ENCODE measurements at regions not wholly inside any gene's neighbourhood (a gene's known extent, or its start where the extent isn't known, plus 50 kb on each side); places are given as distances from the start of the nearest gene placed in this dataset.

GRCh38 chr3:1578124-1578806, 485.4 kb downstream of the CNTN6 start:
- DNase-seq (ENCODE audit: low read depth) = no peak
- no peak for TF ChIP-seq CTCF (IDR thresholded peaks at IDR 0.05; ENCODE audit: insufficient read depth, low read length)
- H3K4me3 ChIP-seq (ENCODE audit: low read depth, low read length) = no peak overlapping the region

GRCh38 chr3:1583044-1583443, 490.2 kb downstream of the CNTN6 start:
- no peak overlapping the region for H3K4me3 ChIP-seq (ENCODE audit: low read depth, low read length)
- DNase-seq (ENCODE audit: low read depth) = no peak
- no peak for TF ChIP-seq CTCF (IDR thresholded peaks at IDR 0.05; ENCODE audit: insufficient read depth, low read length)

DNA sequence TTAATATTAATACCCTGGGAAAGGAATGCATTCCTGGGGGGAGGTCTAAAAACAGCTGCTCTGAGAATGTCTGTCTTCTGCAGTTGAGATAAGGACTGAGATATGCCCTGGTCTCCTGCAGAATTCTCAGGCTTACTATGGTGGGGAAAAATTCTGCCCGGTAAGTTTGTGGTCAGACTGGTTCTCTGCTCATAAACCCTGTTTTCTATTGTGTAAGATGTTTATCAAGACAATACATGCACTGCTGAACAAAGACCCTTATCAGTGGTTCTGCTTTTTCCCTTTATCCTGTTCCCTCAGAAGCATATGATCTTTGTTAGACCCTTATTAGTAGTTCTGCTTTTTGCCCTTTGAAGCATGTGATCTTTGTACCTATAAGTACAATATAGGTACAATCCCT, 494.6 kb downstream of the CNTN6 start:
- DNase-seq (ENCODE audit: low read depth) = no peak
- no peak for TF ChIP-seq CTCF (IDR thresholded peaks at IDR 0.05; ENCODE audit: insufficient read depth, low read length)
- no peak overlapping the region for H3K4me3 ChIP-seq (ENCODE audit: low read depth, low read length)

- DNase-seq (ENCODE audit: low read depth) = no peak
- no peak for TF ChIP-seq CTCF (IDR thresholded peaks at IDR 0.05; ENCODE audit: insufficient read depth, low read length)
- no peak overlapping the region for H3K4me3 ChIP-seq (ENCODE audit: low read depth, low read length)
Observed at GRCh38 chr3:1591327-1592028, 498.7 kb downstream of the CNTN6 start.

DNA sequence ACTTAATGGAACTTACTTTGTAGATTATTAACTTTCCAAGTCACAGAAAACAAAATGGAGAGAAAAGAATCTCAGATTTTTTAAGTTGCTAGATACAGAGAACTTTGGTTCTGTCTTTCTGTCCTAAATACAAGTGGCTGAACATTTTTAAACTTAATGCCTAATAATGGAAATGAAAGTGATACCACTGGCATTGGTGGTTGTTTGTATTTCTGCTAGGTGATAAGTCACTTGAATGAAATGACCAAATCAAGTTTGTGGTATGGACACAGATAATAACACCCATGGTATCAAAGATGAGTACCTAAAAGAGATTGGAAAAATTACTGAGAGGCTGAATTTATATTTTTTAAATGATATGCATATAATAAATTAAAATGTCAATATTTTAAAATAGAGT, 502.1 kb downstream of the CNTN6 start:
- H3K4me3 ChIP-seq (ENCODE audit: low read depth, low read length) = no peak overlapping the region
- no peak for DNase-seq (ENCODE audit: low read depth)
- TF ChIP-seq CTCF (IDR thresholded peaks at IDR 0.05; ENCODE audit: insufficient read depth, low read length) = no peak

DNA sequence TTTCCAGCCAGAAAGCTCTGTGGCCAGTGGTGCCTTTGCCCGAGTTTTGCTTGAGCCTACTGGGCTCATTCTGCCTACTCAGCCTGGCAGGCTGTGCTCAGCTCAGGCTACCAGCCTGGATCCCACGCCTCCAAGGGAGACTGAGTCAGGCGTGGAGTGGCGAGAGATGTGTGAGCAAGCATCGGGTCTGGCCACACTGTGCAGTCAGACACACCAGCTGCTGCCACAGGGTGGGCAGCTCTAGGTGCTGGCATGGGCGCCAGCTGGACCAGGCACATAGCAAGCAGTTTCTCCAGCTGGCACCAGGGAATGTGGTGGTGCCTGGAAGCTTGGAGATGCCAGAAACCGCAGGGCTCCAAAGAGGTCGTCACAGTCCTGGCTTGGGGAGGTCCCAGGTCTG, 498.5 kb upstream of the CNTN4 start:
- no peak for TF ChIP-seq CTCF (IDR thresholded peaks at IDR 0.05; ENCODE audit: insufficient read depth, low read length)
- no peak overlapping the region for H3K4me3 ChIP-seq (ENCODE audit: low read depth, low read length)
- no peak for DNase-seq (ENCODE audit: low read depth)
